ENCODE measurements at regions not wholly inside any gene's neighbourhood (a gene's known extent, or its start where the extent isn't known, plus 50 kb on each side); places are given as distances from the start of the nearest gene placed in this dataset.
"Not testable (repeated sequence)": the region's sequence is repeated elsewhere in the genome, so short reads cannot be mapped to it uniquely, and the experiment has no call there.

DNA sequence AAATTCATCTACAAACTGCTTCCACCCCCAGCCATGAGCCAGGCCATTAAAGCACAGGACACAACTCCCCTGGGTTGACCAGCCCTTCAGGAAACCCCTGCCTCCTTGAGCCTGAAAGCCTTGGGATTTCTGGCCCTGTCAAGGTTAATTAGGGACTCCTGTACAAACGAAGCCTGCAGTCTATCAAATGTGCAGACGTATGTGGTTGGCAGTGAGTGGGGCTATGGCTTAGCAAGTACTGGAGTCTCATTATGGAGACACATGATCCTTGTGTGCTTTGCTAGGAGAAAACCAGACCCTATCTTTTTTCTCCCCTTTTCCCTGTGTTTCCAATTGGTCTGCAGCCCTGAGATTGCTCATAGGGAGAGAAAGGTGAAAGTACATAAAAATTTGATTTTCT is 588.3 kb upstream of the USP24 start:
- TF ChIP-seq, protein P1, sequence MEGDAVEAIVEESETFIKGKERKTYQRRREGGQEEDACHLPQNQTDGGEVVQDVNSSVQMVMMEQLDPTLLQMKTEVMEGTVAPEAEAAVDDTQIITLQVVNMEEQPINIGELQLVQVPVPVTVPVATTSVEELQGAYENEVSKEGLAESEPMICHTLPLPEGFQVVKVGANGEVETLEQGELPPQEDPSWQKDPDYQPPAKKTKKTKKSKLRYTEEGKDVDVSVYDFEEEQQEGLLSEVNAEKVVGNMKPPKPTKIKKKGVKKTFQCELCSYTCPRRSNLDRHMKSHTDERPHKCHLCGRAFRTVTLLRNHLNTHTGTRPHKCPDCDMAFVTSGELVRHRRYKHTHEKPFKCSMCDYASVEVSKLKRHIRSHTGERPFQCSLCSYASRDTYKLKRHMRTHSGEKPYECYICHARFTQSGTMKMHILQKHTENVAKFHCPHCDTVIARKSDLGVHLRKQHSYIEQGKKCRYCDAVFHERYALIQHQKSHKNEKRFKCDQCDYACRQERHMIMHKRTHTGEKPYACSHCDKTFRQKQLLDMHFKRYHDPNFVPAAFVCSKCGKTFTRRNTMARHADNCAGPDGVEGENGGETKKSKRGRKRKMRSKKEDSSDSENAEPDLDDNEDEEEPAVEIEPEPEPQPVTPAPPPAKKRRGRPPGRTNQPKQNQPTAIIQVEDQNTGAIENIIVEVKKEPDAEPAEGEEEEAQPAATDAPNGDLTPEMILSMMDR (IDR thresholded peaks at IDR 0.05; ENCODE audit: low read depth, low read length, missing control alignments) = no peak
- DNase-seq (ENCODE audit: low read depth) = no peak
- no peak overlapping the region for H3K4me3 ChIP-seq (ENCODE audit: low read depth, low read length)

DNA sequence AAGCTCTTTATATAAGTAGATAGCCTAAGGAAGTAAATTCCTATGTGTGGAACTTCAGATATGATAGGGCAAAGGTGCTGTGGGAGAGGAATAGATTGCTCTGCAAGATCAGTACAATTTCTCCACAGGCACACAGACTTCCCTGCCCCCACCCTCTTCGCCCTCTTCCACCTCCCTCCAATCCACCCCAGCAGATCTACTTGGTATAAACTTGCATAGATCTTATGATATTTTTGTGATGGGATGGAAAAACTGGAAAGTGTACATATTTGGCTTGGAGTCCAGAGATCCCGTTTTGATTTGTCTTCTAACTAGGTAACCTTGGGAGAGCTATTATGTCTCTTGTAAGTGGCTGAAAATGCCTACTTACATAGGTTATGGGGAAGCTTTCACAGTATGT is 586.3 kb upstream of the USP24 start:
- TF ChIP-seq, protein P1 (IDR thresholded peaks at IDR 0.05; ENCODE audit: low read depth, low read length, missing control alignments) = no peak
- no peak overlapping the region for H3K4me3 ChIP-seq (ENCODE audit: low read depth, low read length)
- no peak for DNase-seq (ENCODE audit: low read depth)

DNA sequence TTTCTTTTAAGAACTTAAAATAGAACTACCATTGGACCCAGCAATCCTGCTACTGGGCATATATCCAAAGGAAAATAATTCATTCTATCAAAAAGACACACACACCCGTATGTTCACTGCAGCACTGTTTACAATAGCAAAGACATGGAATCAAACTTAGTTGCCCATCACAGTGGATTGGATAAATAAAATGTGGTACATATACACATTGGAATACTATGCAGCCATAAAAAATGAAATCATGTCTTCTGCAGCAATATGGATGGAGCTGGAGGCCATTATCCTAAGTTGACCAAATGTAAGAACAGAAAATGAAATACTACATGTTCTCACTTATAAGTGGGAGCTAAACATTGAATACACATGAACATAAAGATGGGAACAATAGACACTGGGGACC is 585.3 kb upstream of the USP24 start:
- no peak overlapping the region for H3K4me3 ChIP-seq (ENCODE audit: low read depth, low read length)
- DNase-seq (ENCODE audit: low read depth) = no peak
- TF ChIP-seq, protein P1 (IDR thresholded peaks at IDR 0.05; ENCODE audit: low read depth, low read length, missing control alignments) = no peak

DNA sequence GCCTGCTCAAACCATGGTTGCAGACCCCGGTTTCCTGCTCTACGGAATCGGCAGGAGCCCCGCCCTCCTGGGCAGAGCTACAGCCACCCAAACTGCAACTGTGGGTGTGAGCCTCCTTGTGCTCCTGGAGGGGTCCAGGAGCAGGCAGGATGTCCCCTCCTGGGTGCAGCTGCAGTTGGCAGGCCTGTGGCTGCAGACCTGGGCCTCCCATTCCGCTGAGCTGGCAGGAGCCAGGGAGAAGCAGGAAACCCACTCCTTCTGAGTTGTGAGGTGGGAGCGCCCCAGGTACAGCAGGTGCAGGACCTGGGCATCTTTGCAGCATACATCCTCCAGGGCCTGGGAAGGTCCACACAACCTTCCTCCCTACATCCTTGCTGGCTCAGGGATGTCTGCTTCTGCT is 578.7 kb upstream of the USP24 start:
- TF ChIP-seq, protein P1 (IDR thresholded peaks at IDR 0.05; ENCODE audit: low read depth, low read length, missing control alignments) = no peak
- H3K4me3 ChIP-seq (ENCODE audit: low read depth, low read length) = no peak overlapping the region
- DNase-seq (ENCODE audit: low read depth) = no peak

DNA sequence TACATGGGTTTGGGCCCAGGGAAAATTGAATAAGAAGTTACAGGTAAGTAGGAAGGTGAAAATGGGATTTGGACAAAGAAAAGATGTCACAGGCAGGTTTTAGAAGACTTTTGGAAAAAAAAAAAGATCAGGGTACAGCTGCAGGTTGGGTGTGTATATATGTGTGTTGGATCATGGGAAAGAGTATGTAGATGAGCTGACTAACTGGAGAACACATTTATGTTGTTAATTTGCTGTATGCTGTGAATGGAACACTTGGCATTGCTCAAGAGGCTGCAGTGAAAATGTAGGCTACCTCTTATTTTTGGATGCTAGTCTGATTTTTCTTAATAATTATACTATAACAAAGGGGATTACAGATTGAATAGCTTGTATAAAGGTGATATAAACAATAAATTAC is 577.7 kb upstream of the USP24 start:
- DNase-seq (ENCODE audit: low read depth) = no peak
- TF ChIP-seq, protein P1 (IDR thresholded peaks at IDR 0.05; ENCODE audit: low read depth, low read length, missing control alignments) = no peak
- no peak overlapping the region for H3K4me3 ChIP-seq (ENCODE audit: low read depth, low read length)

DNA sequence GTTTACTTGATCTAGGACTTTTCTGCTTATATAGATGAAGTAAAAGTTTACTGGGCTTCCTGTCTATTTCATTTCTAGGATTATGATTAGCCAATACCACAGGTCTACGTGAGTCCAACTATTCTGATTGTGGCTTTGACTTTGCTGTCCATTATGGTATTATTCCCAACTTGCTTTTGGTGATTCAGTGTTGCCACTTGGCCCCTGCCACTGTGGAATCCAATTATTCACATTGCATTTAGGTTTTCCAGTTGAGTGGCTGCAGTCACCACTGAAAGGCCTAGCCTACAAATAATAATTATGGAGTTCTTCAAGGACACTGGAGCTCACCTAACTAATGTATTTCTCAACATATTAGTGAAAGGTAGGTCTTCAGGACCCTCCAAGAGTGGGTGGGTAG is 574.3 kb upstream of the USP24 start:
- DNase-seq (ENCODE audit: low read depth) = no peak
- no peak overlapping the region for H3K4me3 ChIP-seq (ENCODE audit: low read depth, low read length)
- TF ChIP-seq, protein P1 (IDR thresholded peaks at IDR 0.05; ENCODE audit: low read depth, low read length, missing control alignments) = no peak

DNA sequence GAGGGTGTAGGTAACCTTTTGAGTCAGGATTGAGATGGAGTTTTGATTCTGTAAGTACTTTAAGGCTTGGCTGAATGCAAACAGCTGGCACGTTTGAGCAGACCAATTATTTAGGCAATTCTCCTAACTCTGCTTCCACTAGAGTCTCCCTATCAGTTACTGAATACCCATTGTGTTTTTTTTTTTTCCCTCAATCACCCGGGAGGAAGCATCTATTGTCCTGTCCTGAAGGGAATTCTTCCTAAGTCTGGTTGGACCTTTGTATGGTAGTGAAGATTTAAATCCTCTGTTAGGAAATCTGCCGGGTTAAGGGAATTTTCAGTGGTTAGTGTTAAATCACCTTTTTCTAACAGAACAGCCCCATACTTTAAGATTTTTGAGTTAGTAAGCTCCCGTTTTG is 571.2 kb upstream of the USP24 start:
- no peak for DNase-seq (ENCODE audit: low read depth)

DNA sequence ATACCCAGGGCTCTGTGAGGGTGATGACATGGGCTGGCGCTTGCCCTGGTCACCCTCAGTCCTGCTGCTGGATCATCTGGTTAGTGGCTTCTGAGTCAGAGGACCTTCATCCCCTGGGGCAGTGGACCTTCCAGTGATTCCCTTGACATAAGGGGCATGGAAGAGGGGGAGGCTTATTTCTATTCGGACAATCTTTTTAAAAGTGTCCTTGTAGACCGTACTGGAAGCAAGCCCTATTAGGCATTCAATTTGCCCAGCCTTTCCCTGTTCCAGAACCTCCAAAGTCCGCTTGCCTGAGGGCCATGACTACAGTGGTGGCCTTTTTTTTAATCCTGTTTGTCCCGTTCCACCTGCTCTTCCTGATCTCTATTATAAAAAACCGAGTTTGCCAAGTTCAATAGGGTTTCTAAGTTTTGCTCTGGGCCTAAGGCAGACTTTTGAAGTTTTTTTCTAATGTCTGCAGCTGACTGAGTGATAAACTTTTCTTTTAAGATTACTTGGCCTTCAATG is 569.8 kb upstream of the USP24 start:
- not testable (repeated sequence) for H3K4me3 ChIP-seq (ENCODE audit: low read depth, low read length); DNase-seq (ENCODE audit: low read depth)

More for the DNA sequence above, 571.2 kb upstream of the USP24 start:
- H3K4me3 ChIP-seq (ENCODE audit: low read depth, low read length) = no peak overlapping the region
- TF ChIP-seq, protein P1 (IDR thresholded peaks at IDR 0.05; ENCODE audit: low read depth, low read length, missing control alignments) = no peak

Data from GM12864 (cell line).